Keratinocyte (primary cell): ENCODE measurements at regions not wholly inside any gene's neighbourhood (a gene's known extent, or its start where the extent isn't known, plus 50 kb on each side); places are given as distances from the start of the nearest gene placed in this dataset.

Experiments used
- DNase-seq: peaks from one replicate; pipeline ENCODE4 v3.0.0-alpha.2; 2011; ENCODE audit warnings: low read depth, missing footprints, low spot score
- FAIRE-seq: peaks from 2 replicates; lab custom pipeline; 2011; peaks lifted over from hg19 to GRCh38; lab: Jason Lieb, UNC
- H2AFZ ChIP-seq: 2 replicates; pipeline ENCODE4 v1.6.0; 2012; ENCODE audit warnings: low read length, control low read depth, inconsistent platforms; ENCODE audit not compliant: control insufficient read depth
- H3K27ac ChIP-seq: 2 replicates; pipeline ENCODE4 v1.5.1; 2011; ENCODE audit warnings: low read length; ENCODE audit not compliant: control insufficient read depth, insufficient read depth
- H3K27me3 ChIP-seq: 3 replicates; pipeline ENCODE4 v1.6.0; 2011; ENCODE audit warnings: low read length; ENCODE audit not compliant: control insufficient read depth, insufficient read depth; ENCODE audit errors: extremely low read depth
- H3K36me3 ChIP-seq, 2 experiments: 2 replicates in 1 of 2; 3 replicates in 1 of 2; pipeline ENCODE4 v1.5.1; 2011; ENCODE audit warnings: low read length in 2 of 2, mild to moderate bottlenecking in 1 of 2; ENCODE audit not compliant: control insufficient read depth in 2 of 2, insufficient read depth in 2 of 2; ENCODE audit errors: extremely low read depth in 1 of 2
- H3K4me1 ChIP-seq: 3 replicates; pipeline ENCODE4 v1.5.1; 2011; ENCODE audit warnings: low read length; ENCODE audit not compliant: control insufficient read depth, insufficient read depth; ENCODE audit errors: extremely low read depth
- H3K4me2 ChIP-seq: 3 replicates; pipeline ENCODE4 v1.6.0; 2011; ENCODE audit warnings: low read depth, low read length; ENCODE audit not compliant: control insufficient read depth, insufficient read depth; ENCODE audit errors: extremely low read depth
- H3K4me3 ChIP-seq, 3 experiments: fragments of 200-600 bp in 1 of 3; sonication (generic) in 1 of 3; 2 replicates in 2 of 3; 3 replicates in 1 of 3; pipeline ENCODE4 v1.5.1; 2011 to 2016; ENCODE audit warnings: low read length in 3 of 3, mild to moderate bottlenecking in 3 of 3, control low read depth in 2 of 3, inconsistent platforms in 1 of 3, low read depth in 1 of 3, mixed read lengths in 1 of 3, mixed run types in 1 of 3, moderate library complexity in 1 of 3; ENCODE audit not compliant: control insufficient read depth in 2 of 3, insufficient read depth in 2 of 3; ENCODE audit errors: extremely low read depth in 1 of 3
- H3K79me2 ChIP-seq: 2 replicates; pipeline ENCODE4 v1.6.0; 2012; ENCODE audit warnings: low read length; ENCODE audit not compliant: control insufficient read depth, insufficient read depth
- H3K9ac ChIP-seq: 3 replicates; pipeline ENCODE4 v1.6.0; 2011; ENCODE audit warnings: low read length; ENCODE audit not compliant: control insufficient read depth, insufficient read depth; ENCODE audit errors: extremely low read depth
- H3K9me1 ChIP-seq: 3 replicates; pipeline ENCODE4 v1.6.0; 2011; ENCODE audit warnings: low read length; ENCODE audit not compliant: control insufficient read depth, insufficient read depth; ENCODE audit errors: extremely low read depth
- H3K9me3 ChIP-seq: 2 replicates; pipeline ENCODE4 v1.5.1; 2012; ENCODE audit warnings: low read depth, low read length; ENCODE audit not compliant: control insufficient read depth
- H4K20me1 ChIP-seq: 3 replicates; pipeline ENCODE4 v1.6.0; 2011; ENCODE audit warnings: low read length; ENCODE audit not compliant: control insufficient read depth, insufficient read depth; ENCODE audit errors: extremely low read depth
- EZH2 ChIP-seq: IDR thresholded peaks from one replicate; pipeline ENCODE4 v1.6.1; 2012; ENCODE audit warnings: inconsistent platforms, mild to moderate bottlenecking, low read length, moderate library complexity
- dilution Hi-C: fragments of 300-500 bp; cut with MboI; formaldehyde crosslinking; loops from one replicate; pipeline ENCODE4 v1.7.0; 2020; ENCODE audit warnings: low sequenced_read_pairs; ENCODE audit not compliant: extremely low pct_ligation_motif_present
- TF ChIP-seq, protein P1 (sequence below), 3 experiments: IDR thresholded peaks in 1 of 3; conservative IDR thresholded peaks in 1 of 3; optimal IDR thresholded peaks in 1 of 3; 2 replicates in 2 of 3; 3 replicates in 1 of 3; pipeline versions ENCODE3 to v1.5.1; 2011; ENCODE audit warnings: low read length in 3 of 3, mild to moderate bottlenecking in 3 of 3, moderate library complexity in 2 of 3, control low read depth in 1 of 3, inconsistent platforms in 1 of 3; ENCODE audit not compliant: insufficient read depth in 2 of 3; ENCODE audit errors: extremely low read depth in 1 of 3

- no peak for TF ChIP-seq EZH2
- TF ChIP-seq, protein P1, sequence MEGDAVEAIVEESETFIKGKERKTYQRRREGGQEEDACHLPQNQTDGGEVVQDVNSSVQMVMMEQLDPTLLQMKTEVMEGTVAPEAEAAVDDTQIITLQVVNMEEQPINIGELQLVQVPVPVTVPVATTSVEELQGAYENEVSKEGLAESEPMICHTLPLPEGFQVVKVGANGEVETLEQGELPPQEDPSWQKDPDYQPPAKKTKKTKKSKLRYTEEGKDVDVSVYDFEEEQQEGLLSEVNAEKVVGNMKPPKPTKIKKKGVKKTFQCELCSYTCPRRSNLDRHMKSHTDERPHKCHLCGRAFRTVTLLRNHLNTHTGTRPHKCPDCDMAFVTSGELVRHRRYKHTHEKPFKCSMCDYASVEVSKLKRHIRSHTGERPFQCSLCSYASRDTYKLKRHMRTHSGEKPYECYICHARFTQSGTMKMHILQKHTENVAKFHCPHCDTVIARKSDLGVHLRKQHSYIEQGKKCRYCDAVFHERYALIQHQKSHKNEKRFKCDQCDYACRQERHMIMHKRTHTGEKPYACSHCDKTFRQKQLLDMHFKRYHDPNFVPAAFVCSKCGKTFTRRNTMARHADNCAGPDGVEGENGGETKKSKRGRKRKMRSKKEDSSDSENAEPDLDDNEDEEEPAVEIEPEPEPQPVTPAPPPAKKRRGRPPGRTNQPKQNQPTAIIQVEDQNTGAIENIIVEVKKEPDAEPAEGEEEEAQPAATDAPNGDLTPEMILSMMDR (optimal IDR thresholded peaks at IDR 0.05 in 1 of 3, IDR thresholded peaks at IDR 0.05 in 1 of 3, conservative IDR thresholded peaks at IDR 0.05 in 1 of 3; ENCODE audit: extremely low read depth in 1 of 3, insufficient read depth in 2 of 3, low read length in 3 of 3) = no peak
These were observed 112.1 kb upstream of the PIK3C3 start for GRCh38 chr18:41842886-41843285.

DNA sequence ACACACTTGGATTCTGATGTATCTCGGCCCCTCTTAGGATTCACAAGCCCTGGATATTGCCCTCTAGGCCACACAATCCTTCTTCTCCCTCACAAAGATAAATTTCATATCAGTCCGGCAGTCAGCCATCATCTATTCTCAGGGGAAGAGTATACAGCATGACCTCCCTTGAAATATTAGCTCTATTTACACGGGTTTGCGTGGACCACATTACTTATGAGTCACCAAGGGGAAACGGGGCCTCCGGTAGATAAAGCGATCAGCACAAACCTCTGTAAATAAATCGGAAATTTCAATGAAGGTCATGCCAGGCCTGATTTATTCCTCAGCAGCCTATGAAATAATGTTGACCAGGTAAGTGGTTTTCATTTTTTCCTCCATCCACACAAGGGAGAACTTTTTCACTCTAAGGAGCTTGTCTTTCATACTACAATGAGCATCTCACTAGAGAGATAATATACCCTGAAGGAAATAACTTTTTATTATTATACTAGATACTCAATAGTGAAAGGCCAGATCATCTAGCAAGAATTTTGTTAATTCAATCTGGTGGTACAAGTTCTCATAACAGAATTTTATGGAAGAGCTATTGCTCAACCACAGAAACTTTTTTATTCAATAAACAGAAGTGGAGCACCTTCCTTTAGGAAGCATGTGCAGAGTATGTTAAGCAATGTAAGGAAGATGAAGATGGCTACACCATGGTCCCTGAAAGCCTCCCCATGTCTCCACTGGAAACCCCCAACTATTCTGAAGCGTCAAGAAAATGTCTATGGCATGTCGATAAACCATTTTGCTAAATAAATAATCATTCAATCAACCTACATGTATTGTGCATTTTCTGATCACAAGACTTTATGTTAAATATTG lies 125.2 kb upstream of the PIK3C3 start:
- Histone ChIP-seq H2AFZ (no peak overlapping the region), H3K27me3 (no peaks in the 10 kb centered on the region), H3K27ac (no peak overlapping the region), H3K9me1 (no peaks in the 10 kb centered on the region), H3K9ac (no peak overlapping the region), H3K36me3 (no peaks in the 10 kb centered on the region), H4K20me1 (no peaks in the 10 kb centered on the region), H3K79me2 (no peaks in the 10 kb centered on the region), H3K4me1 (no peaks in the 10 kb centered on the region), H3K4me3 (no peak overlapping the region), H3K4me2 (no peak overlapping the region), H3K9me3 (no peaks in the 10 kb centered on the region)
- FAIRE-seq = no peak
- dilution Hi-C loops = no loop called here
- no peak for DNase-seq
- TF ChIP-seq, protein P1 (optimal IDR thresholded peaks at IDR 0.05 in 1 of 3, IDR thresholded peaks at IDR 0.05 in 1 of 3, conservative IDR thresholded peaks at IDR 0.05 in 1 of 3; ENCODE audit: extremely low read depth in 1 of 3, insufficient read depth in 2 of 3, low read length in 3 of 3) = no peak
- TF ChIP-seq EZH2 = no peak

More at GRCh38 chr18:41842886-41843285, 112.1 kb upstream of the PIK3C3 start:
- Histone ChIP-seq H3K9me3 (no peaks in the 10 kb centered on the region), H4K20me1 (no peaks in the 10 kb centered on the region), H3K27ac (no peak overlapping the region), H3K36me3 (no peaks in the 10 kb centered on the region), H3K4me2 (no peak overlapping the region), H3K9ac (no peak overlapping the region), H2AFZ (no peak overlapping the region), H3K9me1 (no peaks in the 10 kb centered on the region), H3K27me3 (no peaks in the 10 kb centered on the region), H3K79me2 (no peaks in the 10 kb centered on the region), H3K4me1 (peaks cover 7% of the 10 kb centered on the region), H3K4me3 (no peak overlapping the region)
- DNase-seq (no peak), FAIRE-seq (peak; percentile 53)
- dilution Hi-C loops = no loop called here
